ENCODE measurements at regions not wholly inside any gene's neighbourhood (a gene's known extent, or its start where the extent isn't known, plus 50 kb on each side); places are given as distances from the start of the nearest gene placed in this dataset.

GRCh38 chrX:20973038-20973437 lies 401.2 kb upstream of the CNKSR2 start:
- TF ChIP-seq CTCF (tag by site-specific recombination; IDR thresholded peaks at IDR 0.05) (no peak), SETDB1 (IDR thresholded peaks at IDR 0.05; ENCODE audit: insufficient read length, low read length) (no peak), ZNF549 (tag by site-specific recombination; IDR thresholded peaks at IDR 0.05) (no peak), ZNF302 (tag by site-specific recombination; IDR thresholded peaks at IDR 0.05; ENCODE audit: low read depth) (no peak), ZEB2 (tag by site-specific recombination; IDR thresholded peaks at IDR 0.05) (no peak), ZNF2 (tag by site-specific recombination; IDR thresholded peaks at IDR 0.05) (no peak), ZNF394 (tag by site-specific recombination; IDR thresholded peaks at IDR 0.05; ENCODE audit: borderline replicate concordance) (no peak), ZNF747 (tag by site-specific recombination; IDR thresholded peaks at IDR 0.05) (no peak), ZNF76 (tag by site-specific recombination; IDR thresholded peaks at IDR 0.05; ENCODE audit: borderline replicate concordance, low read depth) (no peak), ZNF423 (tag by site-specific recombination; IDR thresholded peaks at IDR 0.05) (no peak), TSHZ1 (tag by site-specific recombination; IDR thresholded peaks at IDR 0.05; ENCODE audit: borderline replicate concordance) (no peak), ZNF548 (tag by site-specific recombination; IDR thresholded peaks at IDR 0.05) (no peak)
- TF ChIP-seq, protein P1, sequence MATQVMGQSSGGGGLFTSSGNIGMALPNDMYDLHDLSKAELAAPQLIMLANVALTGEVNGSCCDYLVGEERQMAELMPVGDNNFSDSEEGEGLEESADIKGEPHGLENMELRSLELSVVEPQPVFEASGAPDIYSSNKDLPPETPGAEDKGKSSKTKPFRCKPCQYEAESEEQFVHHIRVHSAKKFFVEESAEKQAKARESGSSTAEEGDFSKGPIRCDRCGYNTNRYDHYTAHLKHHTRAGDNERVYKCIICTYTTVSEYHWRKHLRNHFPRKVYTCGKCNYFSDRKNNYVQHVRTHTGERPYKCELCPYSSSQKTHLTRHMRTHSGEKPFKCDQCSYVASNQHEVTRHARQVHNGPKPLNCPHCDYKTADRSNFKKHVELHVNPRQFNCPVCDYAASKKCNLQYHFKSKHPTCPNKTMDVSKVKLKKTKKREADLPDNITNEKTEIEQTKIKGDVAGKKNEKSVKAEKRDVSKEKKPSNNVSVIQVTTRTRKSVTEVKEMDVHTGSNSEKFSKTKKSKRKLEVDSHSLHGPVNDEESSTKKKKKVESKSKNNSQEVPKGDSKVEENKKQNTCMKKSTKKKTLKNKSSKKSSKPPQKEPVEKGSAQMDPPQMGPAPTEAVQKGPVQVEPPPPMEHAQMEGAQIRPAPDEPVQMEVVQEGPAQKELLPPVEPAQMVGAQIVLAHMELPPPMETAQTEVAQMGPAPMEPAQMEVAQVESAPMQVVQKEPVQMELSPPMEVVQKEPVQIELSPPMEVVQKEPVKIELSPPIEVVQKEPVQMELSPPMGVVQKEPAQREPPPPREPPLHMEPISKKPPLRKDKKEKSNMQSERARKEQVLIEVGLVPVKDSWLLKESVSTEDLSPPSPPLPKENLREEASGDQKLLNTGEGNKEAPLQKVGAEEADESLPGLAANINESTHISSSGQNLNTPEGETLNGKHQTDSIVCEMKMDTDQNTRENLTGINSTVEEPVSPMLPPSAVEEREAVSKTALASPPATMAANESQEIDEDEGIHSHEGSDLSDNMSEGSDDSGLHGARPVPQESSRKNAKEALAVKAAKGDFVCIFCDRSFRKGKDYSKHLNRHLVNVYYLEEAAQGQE (tag by site-specific recombination; IDR thresholded peaks at IDR 0.05): no peak
